ENCODE measurements at regions not wholly inside any gene's neighbourhood (a gene's known extent, or its start where the extent isn't known, plus 50 kb on each side); places are given as distances from the start of the nearest gene placed in this dataset.
"Not testable (repeated sequence)": the region's sequence is repeated elsewhere in the genome, so short reads cannot be mapped to it uniquely, and the experiment has no call there.

DNA sequence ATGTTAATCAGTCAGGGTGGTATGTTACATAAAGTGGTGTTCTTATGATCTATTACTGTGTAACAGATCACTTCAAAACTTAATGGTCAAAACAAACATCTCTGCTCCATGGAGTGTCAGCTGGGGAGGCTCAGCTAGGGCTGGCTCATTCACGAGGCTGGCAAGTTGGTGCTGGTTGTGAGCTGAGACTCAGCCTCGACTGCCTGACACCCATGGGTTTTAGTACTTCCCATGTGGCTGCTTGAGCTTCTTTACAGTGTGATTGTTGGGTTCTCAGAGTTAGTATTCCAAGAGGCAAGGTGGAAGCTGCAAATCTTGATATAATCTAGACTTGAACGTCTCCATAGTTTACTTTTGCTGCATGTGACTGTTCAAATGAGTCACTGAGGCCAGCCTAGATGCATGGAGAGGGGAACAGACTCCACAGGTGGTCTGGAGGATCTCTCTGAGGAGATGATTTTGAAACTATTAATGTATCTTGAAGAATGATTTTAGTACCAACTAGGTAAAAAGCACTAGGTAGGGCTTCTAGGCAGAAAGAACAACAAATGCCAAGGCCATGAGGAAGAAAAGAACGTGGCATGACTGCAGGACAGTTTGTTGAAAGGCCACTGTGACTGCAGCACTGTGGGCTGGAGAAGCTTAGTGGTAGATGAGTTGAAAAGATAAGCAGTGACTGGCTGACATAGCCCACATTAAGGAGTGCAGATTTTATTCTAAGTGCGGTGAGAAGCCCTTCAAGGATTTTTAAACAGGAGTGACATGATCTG, 281.1 kb upstream of the PROK2 start:
- no peak for DNase-seq

GRCh38 chr3:72065236-72065635, 280.3 kb upstream of the PROK2 start:
- no peak for DNase-seq

DNA sequence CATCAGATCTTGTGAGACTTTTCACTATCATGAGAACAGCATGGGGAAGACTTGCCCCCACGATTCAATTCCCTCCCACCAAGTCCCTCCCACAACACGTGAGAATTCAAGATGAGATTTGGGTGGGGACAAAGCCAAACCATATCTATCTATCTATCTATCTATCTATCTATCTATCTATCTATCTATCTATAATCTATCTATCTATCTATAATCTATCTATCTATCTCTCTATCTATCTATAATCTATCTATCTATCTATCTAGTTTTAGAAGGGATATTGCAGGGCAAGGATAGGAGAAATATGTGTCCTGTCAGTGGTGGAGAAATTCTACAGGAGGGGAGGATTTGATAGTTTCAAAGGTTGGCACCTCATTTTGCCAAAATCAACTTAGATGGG, 279.8 kb upstream of the PROK2 start:
- not testable (repeated sequence) for DNase-seq

DNA sequence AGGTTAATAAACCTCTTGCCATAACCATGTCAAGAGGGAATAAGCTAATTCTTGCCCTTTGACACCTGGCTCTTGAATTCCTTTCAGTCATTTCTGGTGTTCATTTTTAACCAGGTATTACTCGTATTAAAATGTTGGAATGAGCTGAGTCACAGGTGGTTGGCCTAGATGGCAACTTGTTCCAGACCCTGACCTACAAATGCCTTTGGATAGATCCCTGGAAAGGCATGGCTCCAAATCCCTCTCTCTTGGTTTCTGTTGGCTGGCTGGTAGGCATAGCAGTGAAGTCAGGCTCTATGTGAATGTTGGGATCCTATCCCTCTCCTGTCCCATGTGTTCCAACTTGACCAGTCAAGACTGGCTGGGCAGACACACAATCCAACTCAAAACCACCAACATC, 277.1 kb upstream of the PROK2 start:
- DNase-seq, result no peak

GRCh38 chr3:72060447-72061034, 275.6 kb upstream of the PROK2 start:
- DNase-seq, result no peak

- DNase-seq, result no peak
Measured at GRCh38 chr3:72058493-72059081, 273.6 kb upstream of the PROK2 start.

DNA sequence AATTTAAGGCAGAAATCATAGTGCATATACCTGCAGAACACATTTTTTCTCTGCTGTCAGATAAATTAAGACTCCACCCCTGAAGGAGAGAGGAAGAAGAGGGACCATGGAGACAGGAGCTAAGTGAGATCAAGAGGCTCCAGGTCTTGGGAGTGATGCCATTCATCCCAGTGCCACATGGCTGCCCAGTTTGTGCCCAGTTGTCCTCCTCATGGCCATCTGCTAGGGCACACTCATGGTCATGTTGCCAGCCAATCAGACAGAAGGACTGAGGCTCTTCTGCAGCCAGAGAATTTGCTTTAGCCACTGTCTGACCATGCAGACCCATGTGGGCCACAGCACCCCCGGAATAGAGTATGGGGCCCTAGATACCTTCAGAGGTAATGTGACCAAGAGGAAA, 270.5 kb upstream of the PROK2 start:
- DNase-seq, result no peak

GRCh38 chr3:72054976-72055375, 270.0 kb upstream of the PROK2 start:
- DNase-seq, result no peak

DNA sequence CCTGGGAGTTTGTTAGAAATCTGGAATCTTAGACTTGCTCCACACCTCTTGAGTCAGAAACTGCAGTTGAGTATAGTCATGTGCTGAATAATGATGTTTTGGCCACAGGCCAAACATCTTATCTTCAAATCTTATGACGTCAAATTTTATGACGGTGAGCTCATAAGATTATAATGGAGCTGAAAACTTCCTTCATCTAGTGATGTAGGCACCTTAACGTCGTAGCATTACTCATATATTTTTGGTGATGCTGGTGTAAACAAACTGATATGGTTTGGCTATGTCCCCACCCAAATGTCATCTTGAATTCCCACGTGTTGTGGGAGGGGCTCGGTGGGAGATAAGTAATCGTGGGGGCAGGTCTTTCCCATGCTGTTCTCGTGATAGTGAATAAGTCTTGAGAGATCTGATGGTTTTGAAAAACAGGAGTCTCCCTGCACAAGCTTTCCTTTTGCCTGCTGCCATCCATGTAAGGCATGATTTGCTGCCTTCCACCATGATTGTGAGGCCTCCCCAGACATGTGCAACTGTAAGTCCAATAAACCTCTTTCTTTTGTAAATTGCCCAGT, 268.0 kb upstream of the PROK2 start:
- DNase-seq, result no peak

DNA sequence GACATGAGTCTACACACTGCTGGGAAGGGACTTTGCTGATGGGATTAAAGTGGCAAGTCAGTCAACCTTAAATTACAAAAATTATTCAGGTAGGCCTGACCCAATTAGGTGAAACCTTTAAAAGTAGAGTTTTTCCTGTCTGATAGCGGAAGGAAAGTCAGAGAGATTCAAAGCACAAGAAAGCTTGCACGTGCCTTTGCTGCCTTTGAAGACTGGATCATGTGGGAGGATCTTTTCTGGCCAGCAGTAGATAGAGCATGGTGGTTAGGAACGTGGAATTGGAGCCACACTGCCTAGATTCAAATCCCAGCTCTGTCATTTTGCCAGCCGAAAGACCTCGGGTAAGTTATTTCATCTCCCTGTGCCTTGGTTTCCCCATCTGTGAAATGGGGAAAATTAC, 265.8 kb upstream of the PROK2 start:
- no peak for DNase-seq

DNA sequence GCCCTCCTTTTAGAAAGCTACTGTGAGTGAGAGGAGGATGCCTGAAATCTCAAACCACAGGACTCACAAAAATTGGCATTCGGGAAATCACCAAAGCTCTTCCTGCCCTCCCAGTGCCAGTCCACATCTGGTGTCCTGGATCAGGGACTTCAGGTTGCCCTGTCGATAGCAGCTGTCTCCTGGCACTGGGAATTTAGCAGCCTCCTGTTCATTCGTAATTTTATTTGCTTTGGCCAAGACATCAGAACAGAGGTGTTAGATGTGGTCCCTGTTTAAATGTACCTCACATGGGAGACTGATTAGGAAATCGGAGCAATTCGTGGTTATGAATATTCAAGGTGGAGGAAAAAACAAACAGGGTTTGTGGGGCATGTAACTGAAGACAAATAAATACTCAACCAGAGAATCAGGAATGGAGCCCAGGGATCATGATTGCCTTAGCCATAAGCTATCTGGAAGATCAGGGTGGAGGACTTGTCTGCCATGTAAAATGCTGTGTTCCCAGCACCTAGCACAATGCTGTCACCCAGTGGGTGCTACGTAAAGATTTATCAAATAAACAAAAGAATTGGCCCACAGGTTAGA, 265.2 kb upstream of the PROK2 start:
- DNase-seq, result no peak

DNA sequence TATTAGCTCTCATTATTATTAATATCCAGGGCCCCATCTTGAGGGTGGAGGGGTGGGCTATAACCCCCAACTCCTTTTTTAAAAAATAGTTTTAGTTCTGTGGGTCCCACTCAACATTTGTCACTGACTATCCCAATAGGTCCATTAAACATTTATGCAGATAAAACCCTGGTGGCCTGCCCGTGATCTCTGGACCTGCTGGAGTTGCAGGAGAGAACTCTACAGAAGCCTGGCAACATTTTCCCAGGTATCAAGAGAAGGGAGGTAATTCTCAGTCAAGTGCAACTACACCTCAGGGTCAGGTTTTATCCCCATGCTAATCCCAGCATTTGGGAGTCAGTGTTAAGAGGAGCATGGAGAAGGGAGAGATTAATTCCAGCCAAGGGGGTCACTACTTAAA, 264.4 kb upstream of the PROK2 start:
- no peak for DNase-seq

GRCh38 chr3:72048873-72049272, 263.9 kb upstream of the PROK2 start:
- DNase-seq, result no peak

DNA sequence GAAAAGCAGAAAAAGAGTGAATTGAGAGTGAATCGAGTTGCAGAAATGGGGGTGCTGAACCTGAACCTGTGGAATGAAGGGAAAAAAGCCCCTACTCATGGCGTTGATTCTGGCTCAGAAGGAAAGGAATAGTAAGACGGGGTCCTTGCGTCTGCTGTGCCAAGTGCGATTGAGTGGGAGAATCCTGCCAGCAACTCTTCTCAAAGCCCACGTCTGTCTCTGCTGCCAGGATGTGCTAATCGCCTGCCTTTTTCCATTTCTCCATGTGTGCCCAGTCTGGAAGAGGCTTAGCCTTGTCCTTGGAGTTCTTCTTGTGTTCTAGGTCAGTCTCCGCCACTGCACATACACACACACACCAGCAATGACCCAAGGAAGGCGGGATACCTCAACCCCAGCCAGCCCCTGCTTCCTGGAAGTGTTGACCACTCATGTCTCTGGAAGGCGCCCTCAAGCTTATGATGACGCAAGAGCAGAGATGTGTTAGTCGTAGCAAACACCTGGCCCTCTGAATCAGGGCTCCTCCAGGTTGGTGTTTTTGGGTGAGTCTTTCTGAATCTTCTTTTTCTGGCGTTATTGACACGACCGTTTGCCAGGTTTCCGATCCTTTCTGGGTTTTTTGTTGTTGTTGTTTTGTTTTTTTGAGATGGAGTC, 262.4 kb upstream of the PROK2 start:
- DNase-seq, result no peak

- no peak for DNase-seq
Measured at GRCh38 chr3:72044231-72044855, 259.4 kb upstream of the PROK2 start.

GRCh38 chr3:72043204-72044133, 258.5 kb upstream of the PROK2 start:
- no peak for DNase-seq

- DNase-seq, result no peak
Measured at GRCh38 chr3:72042397-72043203, 257.7 kb upstream of the PROK2 start.

DNA sequence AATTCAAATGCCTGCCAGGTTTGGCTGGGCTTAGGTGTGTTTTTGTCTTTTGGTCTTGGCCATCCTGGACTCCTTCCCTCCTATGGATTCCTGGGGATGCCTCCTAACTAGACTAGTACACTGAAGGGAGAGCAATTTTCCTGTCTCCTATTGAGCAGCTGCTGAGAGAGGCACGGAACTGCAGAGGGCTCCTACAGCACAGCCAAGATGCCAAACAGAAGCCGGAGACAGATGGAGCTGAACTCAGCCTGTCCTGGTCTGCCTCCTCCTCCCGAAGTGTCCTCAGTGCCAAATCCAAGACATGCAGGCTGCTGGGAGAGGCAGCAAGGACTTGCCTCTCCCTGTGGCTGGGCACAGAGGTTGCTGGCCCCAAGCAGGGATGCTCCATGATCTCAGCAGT, 256.6 kb upstream of the PROK2 start:
- no peak for DNase-seq

GRCh38 chr3:72041076-72041475, 256.1 kb upstream of the PROK2 start:
- no peak for DNase-seq

GRCh38 chr3:72039677-72040076, 254.7 kb upstream of the PROK2 start:
- DNase-seq, result no peak

GRCh38 chr3:72036899-72037298, 252.0 kb upstream of the PROK2 start:
- DNase-seq, result no peak

Data from CD4-positive, alpha-beta T cell treated with Interleukin-17A for 4 hours (primary cell).